Liver (tissue), 8 donors: ENCODE measurements at regions not wholly inside any gene's neighbourhood (a gene's known extent, or its start where the extent isn't known, plus 50 kb on each side); places are given as distances from the start of the nearest gene placed in this dataset.
"Not testable (repeated sequence)": the region's sequence is repeated elsewhere in the genome, so short reads cannot be mapped to it uniquely, and the experiment has no call there.

Experiments used
- DNase-seq: peaks from one replicate; pipeline ENCODE4 v3.0.0-alpha.2; 2017; ENCODE audit warnings: low spot score
- H3K27ac ChIP-seq, 2 donors: one replicate each; pipeline ENCODE4 v1.7.0; 2013; ENCODE audit warnings: inconsistent platforms in 2 of 2, low read length in 2 of 2, control low read depth in 1 of 2, low read depth in 1 of 2, mild to moderate bottlenecking in 1 of 2
- H3K27me3 ChIP-seq, 4 donors: one replicate each; pipeline versions ENCODE4 v1.6.1 to v1.7.0; 2013; ENCODE audit warnings: low read length in 3 of 4, inconsistent platforms in 1 of 4, mild to moderate bottlenecking in 1 of 4, moderate library complexity in 1 of 4; ENCODE audit not compliant: control insufficient read depth in 4 of 4, insufficient read depth in 4 of 4
- H3K36me3 ChIP-seq, 4 donors: one replicate each; pipeline versions ENCODE4 v1.6.1 to v1.7.0; 2013; ENCODE audit warnings: low read length in 3 of 4, mild to moderate bottlenecking in 3 of 4, low read depth in 1 of 4, moderate library complexity in 1 of 4; ENCODE audit not compliant: control insufficient read depth in 4 of 4, insufficient read depth in 3 of 4
- H3K4me1 ChIP-seq, 4 donors: one replicate each; pipeline versions ENCODE4 v1.6.1 to v1.7.0; 2013; ENCODE audit warnings: low read length in 3 of 4, mild to moderate bottlenecking in 3 of 4, moderate library complexity in 1 of 4; ENCODE audit not compliant: control insufficient read depth in 4 of 4, insufficient read depth in 4 of 4
- H3K4me3 ChIP-seq, 3 donors: one replicate each; pipeline versions ENCODE4 v1.6.1 to v1.7.0; 2013; ENCODE audit warnings: low read length in 3 of 3, control low read depth in 1 of 3, low read depth in 1 of 3, mild to moderate bottlenecking in 1 of 3
- H3K9ac ChIP-seq, 2 donors: one replicate each; pipeline ENCODE4 v1.7.0; 2013; ENCODE audit warnings: low read length in 2 of 2, mild to moderate bottlenecking in 2 of 2, moderate library complexity in 2 of 2, control low read depth in 1 of 2, low read depth in 1 of 2
- H3K9me3 ChIP-seq, 4 donors: one replicate each; pipeline versions ENCODE4 v1.6.1 to v1.7.0; 2013; ENCODE audit warnings: low read length in 3 of 4; ENCODE audit not compliant: control insufficient read depth in 4 of 4
- ATF3 ChIP-seq: IDR thresholded peaks from 2 replicates; pipeline ENCODE4 v1.6.1; 2016; ENCODE audit warnings: antibody characterized with exemption
- CTCF ChIP-seq: fragments of 150-350 bp; IDR thresholded peaks from 2 replicates; pipeline ENCODE4 v1.5.1; 2017; ENCODE audit warnings: improper control_type of control experiment, low read depth, low read length; ENCODE audit not compliant: missing input control
- EGR1 ChIP-seq, 2 donors: IDR thresholded peaks; 2 replicates each; pipeline ENCODE4 v1.6.1; 2016 to 2018; ENCODE audit warnings: antibody characterized with exemption in 2 of 2, low read depth in 2 of 2
- FOXA1 ChIP-seq: IDR thresholded peaks from 2 replicates; pipeline ENCODE4 v1.6.1; 2016; ENCODE audit warnings: antibody characterized with exemption
- FOXA2 ChIP-seq: IDR thresholded peaks from 2 replicates; pipeline ENCODE4 v1.6.1; 2016; ENCODE audit warnings: antibody characterized with exemption
- GABPA ChIP-seq, 2 donors: IDR thresholded peaks in 1 of 2; conservative IDR thresholded peaks in 1 of 2; 2 replicates each; pipeline ENCODE4 v1.6.1; 2016; ENCODE audit warnings: antibody characterized with exemption in 2 of 2, mild to moderate bottlenecking in 1 of 2, moderate library complexity in 1 of 2
- HNF4A ChIP-seq, 2 donors: conservative IDR thresholded peaks; 2 replicates each; pipeline ENCODE4 v1.6.1; 2016; ENCODE audit warnings: antibody characterized with exemption in 2 of 2, mild to moderate bottlenecking in 2 of 2
- HNF4G ChIP-seq: IDR thresholded peaks from 2 replicates; pipeline ENCODE4 v1.6.1; 2016; ENCODE audit warnings: antibody characterized with exemption
- JUND ChIP-seq, 2 donors: IDR thresholded peaks; 2 replicates each; pipeline ENCODE4 v1.6.1; 2016; ENCODE audit warnings: antibody characterized with exemption in 2 of 2
- MAX ChIP-seq: IDR thresholded peaks from 2 replicates; pipeline ENCODE4 v1.6.1; 2016; ENCODE audit warnings: antibody characterized with exemption
- NR2F2 ChIP-seq: IDR thresholded peaks from 2 replicates; pipeline ENCODE4 v1.6.1; 2016; ENCODE audit warnings: antibody characterized with exemption
- RAD21 ChIP-seq, 2 donors: IDR thresholded peaks; 2 replicates each; pipeline ENCODE4 v1.6.1; 2016; ENCODE audit warnings: antibody characterized with exemption in 2 of 2, mild to moderate bottlenecking in 2 of 2
- REST ChIP-seq: IDR thresholded peaks from 2 replicates; pipeline ENCODE4 v1.6.1; 2016; ENCODE audit warnings: antibody characterized with exemption, mild to moderate bottlenecking
- RXRA ChIP-seq, 2 donors: IDR thresholded peaks; 2 replicates each; pipeline ENCODE4 v1.6.1; 2017 to 2018; ENCODE audit warnings: antibody characterized with exemption in 2 of 2, mild to moderate bottlenecking in 1 of 2
- SP1 ChIP-seq: IDR thresholded peaks from 2 replicates; pipeline ENCODE4 v1.6.1; 2018; ENCODE audit warnings: antibody characterized with exemption, mild to moderate bottlenecking
- TAF1 ChIP-seq: conservative IDR thresholded peaks from 2 replicates; pipeline ENCODE4 v1.6.1; 2016; ENCODE audit warnings: antibody characterized with exemption, mild to moderate bottlenecking
- YY1 ChIP-seq: IDR thresholded peaks from 2 replicates; pipeline ENCODE4 v1.6.1; 2016; ENCODE audit warnings: antibody characterized with exemption, mild to moderate bottlenecking
- ZBTB33 ChIP-seq: IDR thresholded peaks from 2 replicates; pipeline ENCODE4 v1.6.1; 2016; ENCODE audit warnings: antibody characterized with exemption
- WGBS: extraction: QIAGEN DNeasy Blood & Tissue Kit; methylation state at CpG from one replicate; pipeline ENCODE4 v1.1.7; 2013; 5-methylcytosine and 5-hydroxymethylcytosine counted together
- donor health status: healthy.
- donor health status: healthy.
- donor health status: healthy.
- donor health status: healthy.
- donor health status: healthy.

- no peak for TF ChIP-seq REST
- no peak for TF ChIP-seq GABPA (IDR thresholded peaks at IDR 0.05 in 1 of 2, conservative IDR thresholded peaks at IDR 0.05 in 1 of 2)
- TF ChIP-seq EGR1 (IDR thresholded peaks at IDR 0.05; ENCODE audit: low read depth in 2 of 2) = no peak
- TF ChIP-seq HNF4A (conservative IDR thresholded peaks at IDR 0.05) = no peak
These were observed 247.6 kb downstream of the SLC4A3 start (continued) for GRCh38 chr2:219875036-219875435.

GRCh38 chr2:219875986-219876385 is 248.6 kb downstream of the SLC4A3 start:
- not testable (repeated sequence) for H3K4me1 ChIP-seq, H3K9me3 ChIP-seq, DNase-seq, H3K27me3 ChIP-seq, H3K4me3 ChIP-seq, H3K27ac ChIP-seq, H3K36me3 ChIP-seq, H3K9ac ChIP-seq
- 58% methylated on average over 3 of the region's 3 CpGs for WGBS

- Histone ChIP-seq H3K27me3 (no peaks in the 10 kb centered on the region), H3K4me3 (no peak overlapping the region), H3K27ac (no peak overlapping the region), H3K36me3 (no peaks in the 10 kb centered on the region), H3K9ac (no peak overlapping the region), H3K4me1 (no peaks in the 10 kb centered on the region), H3K9me3 (no peaks in the 10 kb centered on the region)
- WGBS = 65% methylated on average over 4 of the region's 4 CpGs
- TF ChIP-seq RXRA (IDR thresholded peaks at IDR 0.05) = no peak
- TF ChIP-seq FOXA2 = no peak
- no peak for TF ChIP-seq REST
- no peak for TF ChIP-seq SP1
- no peak for TF ChIP-seq NR2F2
- TF ChIP-seq JUND (IDR thresholded peaks at IDR 0.05) = no peak
- no peak for TF ChIP-seq ATF3
- no peak for TF ChIP-seq CTCF
- TF ChIP-seq RAD21 (IDR thresholded peaks at IDR 0.05) = no peak
- TF ChIP-seq HNF4G = no peak
- TF ChIP-seq MAX = no peak
- no peak for TF ChIP-seq HNF4A (conservative IDR thresholded peaks at IDR 0.05)
- TF ChIP-seq FOXA1 = no peak
- no peak for TF ChIP-seq YY1
- TF ChIP-seq GABPA (IDR thresholded peaks at IDR 0.05 in 1 of 2, conservative IDR thresholded peaks at IDR 0.05 in 1 of 2) = no peak
- no peak for TF ChIP-seq ZBTB33
- TF ChIP-seq EGR1 (IDR thresholded peaks at IDR 0.05; ENCODE audit: low read depth in 2 of 2) = no peak
- TF ChIP-seq TAF1 = no peak
- no peak for DNase-seq
These were observed 249.5 kb downstream of the SLC4A3 start for GRCh38 chr2:219876931-219877330.
